NCI-H1436 treated with DMSO at 0.1 percent for 48 hours (cell line): ENCODE measurements at regions not wholly inside any gene's neighbourhood (a gene's known extent, or its start where the extent isn't known, plus 50 kb on each side); places are given as distances from the start of the nearest gene placed in this dataset.

Source experiments
- DNase-seq: peaks from one replicate; lab custom pipeline; 2025; lab: John Stamatoyannopoulos, UW

DNA sequence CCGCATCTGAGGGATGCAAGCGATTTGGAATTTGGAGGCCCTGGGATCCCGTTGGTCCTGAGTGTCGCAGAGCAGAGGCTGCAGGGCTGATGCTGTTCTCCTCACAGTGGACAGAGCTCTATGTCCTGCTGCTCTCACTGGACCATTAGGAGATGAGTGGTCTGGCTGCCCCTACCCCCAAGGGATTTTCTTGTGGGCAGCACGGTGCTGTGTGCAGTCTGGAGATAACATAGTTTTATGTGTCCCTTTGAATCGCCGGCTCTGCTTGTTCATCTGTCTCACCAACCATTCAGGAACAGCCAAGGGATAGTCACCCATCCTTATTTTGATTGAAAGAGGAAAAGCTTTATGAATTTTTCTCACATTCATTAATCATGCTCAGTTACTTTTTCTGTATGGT is 49.9 kb downstream of the CHRM3 start:
- no peak for DNase-seq

DNA sequence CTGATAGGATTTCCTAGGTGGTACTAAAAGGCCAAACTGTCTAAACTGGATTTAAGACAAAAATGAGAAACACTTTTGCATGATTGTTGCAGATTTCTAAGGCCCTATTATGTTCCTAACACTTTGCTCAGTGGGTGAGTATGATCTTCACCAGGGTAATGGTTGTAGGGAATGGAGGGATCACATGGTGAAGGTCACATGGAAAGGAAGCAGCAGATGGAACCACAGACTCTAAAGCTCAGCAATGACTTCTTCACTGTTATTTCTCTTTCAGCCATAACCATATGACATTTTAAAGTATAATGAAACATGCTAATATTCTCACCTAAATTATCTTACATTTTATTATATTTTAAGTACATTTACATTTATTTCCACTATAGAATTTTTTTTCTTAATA is 51.5 kb downstream of the CHRM3 start:
- no peak for DNase-seq

DNA sequence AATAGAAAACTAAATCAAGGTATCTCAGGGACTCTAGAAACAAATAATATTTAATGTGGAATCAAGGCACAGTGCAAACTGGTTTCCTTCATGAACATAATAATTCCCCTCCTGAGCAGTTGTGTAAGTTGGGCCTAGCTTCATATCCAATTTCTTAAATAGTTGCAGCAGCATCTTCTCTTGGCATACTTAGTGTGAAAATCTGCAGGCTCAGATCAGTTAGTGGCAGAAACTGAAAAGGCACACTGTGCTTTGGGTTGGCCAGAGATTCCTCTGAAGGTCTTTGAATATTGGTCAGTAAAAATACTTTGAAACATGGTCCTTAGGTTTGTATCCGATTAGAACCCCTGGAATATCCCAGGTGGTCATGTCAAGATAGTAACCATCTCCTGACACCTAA is 52.5 kb downstream of the CHRM3 start:
- DNase-seq: no peak

DNA sequence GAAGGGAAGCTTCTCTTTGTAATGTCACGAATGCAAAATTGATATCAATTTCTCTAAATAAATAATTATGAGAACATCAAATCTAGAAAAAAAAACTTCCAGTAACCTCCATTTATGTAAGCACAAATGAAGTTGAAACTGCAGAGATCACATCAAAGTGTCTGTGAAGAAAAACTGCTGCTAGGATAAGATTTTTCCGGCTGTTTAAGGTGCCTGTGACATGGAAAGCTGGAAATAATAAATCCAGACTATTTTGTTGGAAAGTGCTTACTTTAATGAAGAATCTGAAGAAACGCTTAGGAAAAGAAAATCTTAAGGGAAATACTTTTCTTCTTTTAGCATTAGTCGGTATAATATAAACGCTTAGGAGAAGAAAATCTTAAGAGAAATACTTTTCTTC is 57.0 kb downstream of the CHRM3 start:
- DNase-seq: no peak

DNA sequence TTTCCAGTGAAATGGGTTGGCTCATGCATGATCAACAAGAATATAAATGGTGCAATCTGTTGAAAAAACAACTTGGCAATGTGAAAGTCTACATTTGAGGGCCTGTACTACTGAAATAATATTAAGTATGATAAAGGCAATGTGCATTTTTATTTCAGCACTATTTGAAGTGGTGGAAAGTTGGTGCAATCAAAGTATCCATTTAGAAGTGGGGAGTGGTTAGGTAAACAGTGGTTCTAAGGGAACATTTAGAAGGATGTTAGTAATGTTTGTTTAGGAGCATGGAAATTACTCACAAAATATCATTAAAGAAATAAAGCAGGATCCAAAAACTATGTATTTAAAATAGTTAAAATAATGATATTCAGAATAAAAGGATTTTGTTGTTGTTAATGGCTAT is 60.2 kb downstream of the CHRM3 start:
- no peak for DNase-seq

DNA sequence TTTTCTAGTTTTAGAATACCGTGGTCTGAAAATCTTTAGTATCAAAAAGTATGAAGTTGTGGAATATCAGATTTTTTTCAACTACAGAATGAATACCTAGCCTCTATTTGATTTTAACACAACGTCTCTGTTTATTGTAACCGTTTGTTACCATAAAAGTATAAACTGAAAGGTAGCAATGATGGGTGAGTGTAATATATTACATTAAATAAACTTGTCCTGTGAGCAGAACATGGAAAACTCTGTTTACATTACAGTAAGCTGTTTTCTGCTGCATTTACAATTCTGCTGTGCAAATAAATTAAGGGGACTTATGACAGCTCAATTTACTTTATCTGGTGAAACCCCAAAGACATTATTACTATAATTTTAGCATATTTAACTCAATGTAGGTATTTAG is 62.5 kb downstream of the CHRM3 start:
- peak; percentile 10 for DNase-seq

DNA sequence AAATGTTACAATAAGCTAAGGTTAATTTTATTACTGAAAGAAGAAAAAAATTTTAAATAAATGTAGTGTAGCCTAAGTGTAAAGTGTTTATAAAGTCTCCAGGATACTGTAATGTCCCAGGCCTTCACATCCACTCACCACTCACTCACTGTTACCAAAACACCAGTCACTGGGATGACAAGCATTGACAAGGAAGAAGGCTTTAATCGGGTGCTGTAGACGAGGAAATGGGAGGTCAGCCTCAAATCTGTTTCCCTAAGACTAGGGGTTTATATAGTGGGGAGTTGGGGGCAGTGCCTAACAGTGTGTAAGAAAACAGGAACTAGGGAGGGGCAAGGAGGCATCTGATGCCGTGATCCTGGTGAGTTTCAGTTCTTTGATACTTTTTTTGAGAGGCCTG is 69.4 kb downstream of the CHRM3 start:
- no peak for DNase-seq

DNA sequence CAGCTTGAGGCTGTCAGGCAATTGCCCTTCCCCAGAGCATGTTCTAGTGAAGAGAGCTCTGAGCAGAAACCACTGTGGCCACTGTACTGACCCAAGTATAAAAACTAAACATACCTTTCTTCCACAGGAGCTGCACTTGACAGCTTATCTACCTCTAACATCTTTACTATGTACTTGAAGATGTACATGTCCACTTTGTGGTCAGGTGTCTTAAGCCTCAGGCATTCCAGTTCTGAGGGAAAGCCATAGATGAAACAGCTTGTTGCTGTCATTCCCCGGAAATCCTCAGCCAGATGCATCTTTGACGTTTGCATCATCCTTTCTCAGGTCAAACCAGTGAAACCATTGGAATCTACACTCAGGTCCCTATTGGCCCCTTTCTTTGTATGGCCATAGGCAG is 70.4 kb downstream of the CHRM3 start:
- no peak for DNase-seq

DNA sequence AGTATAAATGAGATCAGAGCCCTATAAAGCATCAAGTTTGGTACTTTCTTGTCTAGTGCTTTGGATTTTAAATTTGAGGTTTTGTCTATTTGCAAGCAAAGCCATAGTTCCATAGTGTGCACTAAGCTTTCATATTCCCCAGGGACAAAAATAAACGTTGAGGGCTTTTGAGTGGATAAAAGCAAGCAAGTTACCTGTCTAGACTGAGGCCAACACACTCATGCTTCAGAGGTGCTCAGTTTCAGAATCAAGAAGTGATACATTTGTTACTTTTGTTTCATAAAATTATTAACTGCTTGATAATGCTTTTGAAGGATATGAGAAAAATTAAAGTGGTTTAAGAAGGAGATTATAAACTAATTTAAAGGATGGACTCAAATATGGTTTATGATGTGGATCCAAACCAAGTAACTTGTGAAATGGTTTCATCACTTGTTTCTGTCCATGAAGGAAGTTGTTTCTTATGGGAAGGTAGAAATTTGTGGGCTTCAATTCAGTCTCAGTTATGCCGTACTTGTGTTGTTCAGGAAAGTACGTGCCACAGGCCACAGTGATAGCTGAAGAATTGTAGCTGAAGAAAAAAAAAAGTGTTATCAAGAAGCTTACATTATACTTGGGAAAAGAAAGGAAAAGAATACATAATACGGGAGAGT is 71.2 kb downstream of the CHRM3 start:
- no peak for DNase-seq

DNA sequence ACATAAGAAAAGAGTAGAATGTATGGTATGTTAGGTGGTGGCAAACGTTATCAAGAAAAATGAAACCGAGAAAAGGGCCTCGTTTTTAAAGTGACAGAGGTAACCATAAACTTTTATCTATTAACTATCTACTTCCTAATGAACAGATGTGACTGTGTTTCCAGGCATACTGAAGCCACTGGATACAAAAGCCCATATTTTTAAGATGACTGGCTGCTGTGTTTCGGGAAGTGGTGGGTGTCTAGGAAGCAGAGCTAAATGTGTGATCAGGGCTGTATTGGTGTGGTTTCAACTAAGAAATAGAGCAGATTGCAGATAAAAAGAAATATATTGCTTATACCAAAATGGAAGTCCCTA is 71.8 kb downstream of the CHRM3 start:
- no peak for DNase-seq

DNA sequence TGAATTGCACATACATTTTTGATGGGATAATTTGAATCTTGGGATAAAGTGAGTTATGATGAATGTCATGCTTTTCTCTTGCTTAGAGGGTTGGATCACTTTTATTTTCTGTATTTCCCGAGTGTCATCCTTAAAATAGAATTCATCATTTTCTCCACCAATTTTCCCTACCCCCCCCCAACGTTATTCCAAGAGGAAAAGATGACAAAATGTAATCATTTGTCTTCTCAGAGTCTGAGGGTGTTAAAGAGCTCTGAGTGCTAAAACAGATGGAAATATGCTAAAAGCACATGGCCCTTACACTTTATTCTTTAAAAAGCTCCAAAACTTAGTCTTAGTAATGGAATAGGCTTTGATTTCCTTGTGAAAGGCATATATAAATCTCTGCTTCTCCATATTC is 81.4 kb downstream of the CHRM3 start:
- no peak for DNase-seq

DNA sequence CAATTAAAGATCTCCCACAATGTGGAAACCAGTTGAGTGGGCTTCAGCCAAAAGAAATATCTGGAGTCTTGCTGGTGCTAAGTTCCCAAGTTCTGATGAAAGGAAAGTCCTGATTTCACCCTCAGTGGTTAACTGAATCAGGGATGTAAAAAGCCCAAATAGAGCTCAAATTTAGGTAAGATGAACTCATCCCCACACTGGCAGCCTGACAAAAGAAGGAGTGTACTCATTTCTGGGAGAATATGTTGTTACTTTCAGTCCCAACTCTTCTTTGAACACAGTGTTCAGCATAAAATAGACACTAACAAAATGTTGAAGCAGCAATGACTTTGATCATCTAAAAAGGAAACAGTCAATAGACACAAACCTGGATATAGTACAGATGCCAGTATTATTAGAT is 91.7 kb downstream of the CHRM3 start:
- DNase-seq: no peak

DNA sequence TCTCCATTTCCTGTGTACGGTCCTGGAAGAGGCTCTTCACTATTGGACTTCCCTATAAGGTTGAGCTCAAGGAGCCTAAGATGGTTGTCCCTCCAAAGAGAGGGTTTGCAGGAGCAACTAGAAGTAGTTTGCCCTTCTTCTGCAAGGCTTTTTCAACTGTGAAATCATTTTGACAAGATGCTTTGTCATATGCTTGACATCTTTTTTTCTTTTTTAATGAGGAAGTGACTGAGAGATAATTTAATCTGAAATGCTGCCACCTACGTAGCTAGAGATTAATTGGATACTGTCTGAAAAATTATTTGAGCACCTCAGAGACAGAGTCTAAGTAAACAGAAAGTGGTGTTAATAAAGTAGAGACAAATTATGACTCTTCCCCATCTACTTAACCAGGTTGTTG is 97.0 kb downstream of the CHRM3 start:
- no peak for DNase-seq

DNA sequence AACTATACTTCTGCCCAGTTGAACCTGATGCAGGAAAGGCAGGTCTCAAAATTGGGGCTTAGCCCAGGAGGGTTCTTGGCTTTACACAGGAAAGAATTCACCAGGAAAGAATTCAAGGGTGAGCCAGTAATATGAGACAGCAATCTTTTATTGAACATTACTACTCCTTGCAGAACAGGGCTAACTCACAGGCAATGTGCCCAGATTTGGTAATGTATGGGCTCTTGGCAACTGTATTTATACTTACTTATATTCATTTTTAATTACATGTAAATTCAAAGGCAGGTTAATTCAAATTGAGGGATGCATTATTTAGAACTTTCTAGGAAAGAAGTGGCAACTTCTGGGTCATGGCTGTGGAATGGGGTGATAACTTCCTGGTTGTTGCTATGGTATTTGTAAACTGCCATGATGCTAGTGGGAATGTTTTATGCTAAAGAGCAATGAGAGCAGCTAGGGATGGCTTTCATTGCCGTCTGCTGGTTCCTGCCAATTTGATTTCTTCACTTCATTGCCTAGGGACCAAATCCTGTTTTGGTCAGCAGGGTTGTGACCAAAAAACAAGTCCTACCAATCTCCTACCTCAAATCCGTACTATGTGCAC is 107.5 kb downstream of the CHRM3 start:
- DNase-seq: no peak

DNA sequence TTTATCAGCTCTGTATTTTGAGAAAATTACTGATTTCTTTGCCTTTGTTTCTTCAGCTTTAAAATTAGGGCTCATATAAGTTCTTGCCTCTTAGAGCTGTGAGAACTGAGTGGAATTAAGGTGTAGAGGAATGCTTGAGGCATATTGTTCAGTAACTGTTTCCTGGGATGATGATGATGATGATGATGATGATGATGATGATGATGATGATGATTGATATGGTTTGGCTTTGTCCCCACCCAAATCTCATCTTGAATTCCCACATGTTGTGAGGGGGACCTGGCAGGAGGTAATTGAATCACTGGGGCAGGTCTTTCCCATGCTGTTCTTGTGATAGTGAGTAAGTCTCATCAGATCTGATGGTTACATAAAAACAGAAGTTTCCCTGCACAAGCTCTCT is 118.7 kb downstream of the CHRM3 start:
- no peak for DNase-seq

DNA sequence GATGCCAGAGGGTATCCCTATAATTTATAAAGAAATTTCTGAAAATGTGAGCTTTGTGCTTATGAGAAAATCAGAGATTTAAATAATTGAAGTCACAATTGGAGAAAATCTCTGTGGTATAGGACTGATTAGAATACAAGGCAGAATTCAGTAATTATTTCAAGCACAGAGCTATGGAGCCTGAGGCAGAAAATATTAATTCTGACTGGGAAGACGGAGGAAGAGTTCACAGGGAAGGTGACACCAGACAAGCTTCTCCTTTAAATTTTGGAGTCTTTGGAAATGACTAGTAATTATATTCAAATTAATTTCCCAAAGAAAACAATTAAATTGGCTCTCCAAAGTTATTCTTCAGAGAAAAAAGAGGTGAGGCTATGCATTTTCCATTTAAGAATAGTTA is 121.5 kb downstream of the CHRM3 start:
- DNase-seq: no peak

DNA sequence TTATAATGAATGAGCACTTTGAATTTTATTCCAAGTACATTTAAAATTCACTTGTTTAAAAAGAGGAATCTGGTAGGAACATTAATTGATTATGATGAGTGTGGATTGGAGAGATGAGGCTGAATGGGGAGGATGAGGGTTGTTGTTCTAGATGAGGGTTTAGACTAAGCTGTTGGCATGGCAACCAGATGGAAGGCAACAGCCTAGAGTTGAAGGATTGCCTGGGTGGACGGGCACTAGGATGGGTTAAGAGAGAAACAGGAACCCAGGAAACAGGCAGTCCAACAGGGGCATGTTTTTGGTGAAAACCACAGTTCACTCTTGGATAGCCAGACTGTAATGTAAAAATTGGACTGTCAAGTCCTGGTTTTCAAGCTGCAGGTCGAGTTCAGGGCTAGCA is 125.5 kb downstream of the CHRM3 start:
- DNase-seq: no peak

DNA sequence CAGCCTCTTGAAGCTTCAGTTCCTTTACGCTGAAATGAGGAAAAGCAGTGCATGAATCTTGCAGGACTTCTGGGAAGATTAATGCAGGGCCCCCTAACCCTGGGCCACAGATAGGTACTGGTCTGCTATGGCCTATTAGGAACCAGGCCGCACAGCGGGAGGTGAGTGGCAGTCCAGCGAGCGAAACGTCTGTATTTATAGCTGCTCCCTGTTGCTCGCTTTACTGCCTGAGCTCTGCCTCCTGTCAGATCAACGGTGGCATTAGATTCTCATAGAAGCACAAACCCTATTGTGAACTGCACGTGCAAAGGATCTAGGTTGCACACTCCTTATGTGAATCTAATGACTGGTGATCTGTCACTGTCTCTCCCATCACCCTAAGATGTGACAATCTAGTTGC is 130.2 kb downstream of the CHRM3 start:
- DNase-seq: no peak

DNA sequence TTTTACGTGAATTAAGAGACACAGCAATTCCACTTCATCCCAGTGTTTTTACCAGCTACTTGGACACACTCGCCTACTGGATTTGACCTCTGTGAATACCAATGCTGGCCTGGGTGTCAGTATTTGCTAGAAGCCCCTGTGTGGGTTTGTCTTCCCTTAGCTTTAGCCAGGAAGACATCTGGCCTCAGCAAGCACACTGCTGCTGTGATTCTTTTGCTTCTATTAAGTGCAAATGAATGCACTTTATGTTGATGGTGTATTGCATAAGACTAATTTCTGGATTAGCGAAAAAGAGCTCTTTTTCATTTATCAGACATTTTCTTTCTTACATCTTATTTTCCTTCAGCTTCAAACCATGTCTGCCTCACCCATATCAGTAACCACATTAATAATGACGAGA is 140.0 kb downstream of the CHRM3 start:
- no peak for DNase-seq

DNA sequence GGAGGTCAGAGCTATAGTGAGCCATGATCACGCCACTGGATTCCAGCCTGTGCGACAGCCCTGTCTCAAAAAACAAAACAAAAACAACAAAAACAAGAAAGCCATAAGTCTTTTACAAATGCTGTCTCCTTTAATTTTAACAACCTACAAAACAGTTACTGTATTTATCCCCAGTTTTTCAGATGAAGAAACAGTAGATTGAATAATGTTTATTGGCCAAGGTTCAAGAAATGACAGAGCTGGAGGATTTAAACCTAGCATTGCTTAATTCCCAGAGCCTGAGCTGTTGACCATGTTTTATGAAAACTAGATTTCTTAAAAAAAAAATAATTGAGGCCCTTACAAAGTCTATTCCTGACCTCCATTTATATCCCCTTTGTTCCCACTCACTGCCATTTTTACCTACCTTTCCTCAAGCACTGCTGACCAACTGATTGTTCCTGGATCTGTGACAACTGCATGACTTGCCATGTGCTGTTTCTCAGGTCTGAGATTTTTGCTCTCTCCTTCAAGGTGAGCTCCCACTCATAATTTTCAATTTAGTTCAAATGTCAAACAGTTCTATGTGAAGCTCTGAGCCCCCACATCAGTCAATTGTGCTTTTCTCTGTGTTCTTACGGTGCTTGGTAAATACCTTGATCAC is 140.8 kb downstream of the CHRM3 start:
- DNase-seq: no peak

DNA sequence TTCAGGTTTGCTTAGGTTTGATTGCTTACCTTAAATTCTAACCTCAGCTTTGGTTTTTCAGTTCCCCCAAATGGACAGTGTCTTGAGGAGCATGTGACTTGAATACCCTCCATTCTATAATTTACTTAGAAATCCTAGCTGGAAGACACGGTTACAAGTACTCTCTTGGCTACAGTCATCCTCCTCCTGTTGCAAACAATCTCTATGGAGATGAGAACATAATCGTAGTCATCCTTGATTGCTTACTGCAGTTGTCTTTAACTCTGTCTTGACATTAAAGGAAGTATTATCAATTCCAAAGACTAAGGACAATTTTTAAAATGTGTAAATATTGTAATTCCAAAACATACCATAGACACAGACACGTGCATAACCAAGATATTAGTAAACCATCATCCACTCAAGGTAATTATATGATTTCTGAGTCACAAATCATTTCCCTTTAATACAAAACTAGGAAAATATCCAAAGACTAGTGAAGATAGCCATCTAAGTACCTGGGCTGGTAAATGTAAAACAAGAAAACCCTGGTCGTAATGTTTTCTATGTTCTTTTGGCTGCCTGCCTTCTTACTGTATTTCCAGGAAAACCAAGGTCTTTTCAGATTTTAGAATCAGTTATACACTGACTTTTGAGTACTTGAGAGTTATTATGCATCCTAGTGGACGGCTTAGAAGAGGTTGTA is 149.9 kb downstream of the CHRM3 start:
- DNase-seq: no peak

DNA sequence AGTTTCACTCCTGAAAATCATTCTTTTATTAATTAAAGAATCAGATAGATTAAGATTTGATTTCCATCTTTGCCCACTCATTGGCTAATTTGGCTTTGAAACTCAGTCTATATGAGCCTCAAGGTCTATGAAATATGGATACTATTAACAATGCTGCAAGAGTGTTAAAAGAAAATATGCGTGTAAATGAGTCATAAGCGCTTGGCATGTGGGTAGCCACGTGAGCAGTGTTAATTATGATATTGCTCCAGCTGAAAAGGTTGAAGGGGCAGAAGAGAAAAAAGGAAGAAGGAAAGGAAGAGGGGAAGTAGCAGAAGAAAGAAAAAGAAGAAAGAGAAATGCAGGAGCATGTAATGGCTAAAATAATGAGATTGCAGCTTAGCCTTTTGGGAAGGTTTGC is 151.4 kb downstream of the CHRM3 start:
- DNase-seq: no peak

DNA sequence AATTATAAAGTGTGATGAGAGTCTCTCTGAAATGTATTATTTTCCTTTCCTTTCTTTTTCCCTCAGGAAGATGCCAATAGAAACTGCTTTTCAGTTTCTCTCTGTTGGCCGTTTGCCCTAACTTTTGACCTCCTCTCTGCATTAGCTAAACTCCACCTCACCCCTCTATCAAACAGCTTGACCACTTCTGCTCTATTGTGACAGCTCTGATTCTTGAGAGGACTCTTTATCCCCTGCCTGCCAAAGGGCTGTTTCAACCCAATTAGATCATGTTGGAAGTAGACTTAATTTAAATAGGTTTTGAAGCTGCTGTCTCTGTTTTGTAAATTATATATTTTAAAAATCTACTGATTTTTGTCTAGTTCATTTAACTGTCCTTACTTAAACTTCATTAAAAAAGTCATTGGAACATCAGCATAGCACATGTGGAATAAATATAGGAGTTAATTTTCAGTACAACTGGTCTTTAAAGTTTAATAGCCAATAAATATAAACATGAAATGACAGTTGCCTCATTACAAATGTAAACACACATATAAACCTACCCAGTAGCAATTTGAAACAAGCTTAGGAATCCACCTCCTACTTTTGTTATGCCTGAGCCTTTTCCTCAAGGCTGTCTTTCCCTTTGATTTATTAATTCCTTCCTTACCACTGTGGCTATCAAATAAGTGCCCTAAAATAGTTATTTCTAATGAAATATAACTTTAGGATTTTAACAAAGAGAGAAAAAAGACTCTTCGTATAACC is 152.0 kb downstream of the CHRM3 start:
- no peak for DNase-seq
